HK-2 (cell line): ENCODE measurements at regions not wholly inside any gene's neighbourhood (a gene's known extent, or its start where the extent isn't known, plus 50 kb on each side); places are given as distances from the start of the nearest gene placed in this dataset.

ENCODE experiments used
- DNase-seq: peaks from one replicate; pipeline ENCODE4 v3.0.0-alpha.2; 2018; ENCODE audit not compliant: unreplicated experiment

DNA sequence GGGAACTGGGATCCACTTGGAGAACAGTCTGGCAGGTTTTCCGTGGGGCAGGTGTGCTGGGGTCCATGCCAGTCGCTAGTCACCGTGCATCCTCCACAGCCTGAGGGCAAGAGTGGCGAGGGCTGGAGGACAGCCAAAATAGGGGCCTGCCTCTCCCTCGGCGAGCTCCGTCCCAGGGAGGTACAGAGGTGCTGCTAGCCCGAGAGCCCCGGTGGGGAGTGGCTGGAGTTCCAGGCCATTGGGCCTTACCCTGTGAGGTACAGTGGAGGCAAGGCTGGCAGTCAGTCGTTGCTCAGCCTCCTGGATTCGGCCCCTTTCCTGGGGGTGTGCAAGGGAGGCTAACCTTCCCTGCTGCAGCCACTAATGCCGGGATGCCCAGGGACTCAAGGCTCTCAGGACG, 406.6 kb downstream of the CMPK2 start:
- DNase-seq: no peak

- no peak for DNase-seq
Measured at GRCh38 chr2:6470518-6470917, 395.2 kb downstream of the CMPK2 start.

GRCh38 chr2:6471419-6471818, 394.3 kb downstream of the CMPK2 start:
- DNase-seq: no peak

GRCh38 chr2:6474161-6475140, 391.3 kb downstream of the CMPK2 start:
- DNase-seq: no peak

DNA sequence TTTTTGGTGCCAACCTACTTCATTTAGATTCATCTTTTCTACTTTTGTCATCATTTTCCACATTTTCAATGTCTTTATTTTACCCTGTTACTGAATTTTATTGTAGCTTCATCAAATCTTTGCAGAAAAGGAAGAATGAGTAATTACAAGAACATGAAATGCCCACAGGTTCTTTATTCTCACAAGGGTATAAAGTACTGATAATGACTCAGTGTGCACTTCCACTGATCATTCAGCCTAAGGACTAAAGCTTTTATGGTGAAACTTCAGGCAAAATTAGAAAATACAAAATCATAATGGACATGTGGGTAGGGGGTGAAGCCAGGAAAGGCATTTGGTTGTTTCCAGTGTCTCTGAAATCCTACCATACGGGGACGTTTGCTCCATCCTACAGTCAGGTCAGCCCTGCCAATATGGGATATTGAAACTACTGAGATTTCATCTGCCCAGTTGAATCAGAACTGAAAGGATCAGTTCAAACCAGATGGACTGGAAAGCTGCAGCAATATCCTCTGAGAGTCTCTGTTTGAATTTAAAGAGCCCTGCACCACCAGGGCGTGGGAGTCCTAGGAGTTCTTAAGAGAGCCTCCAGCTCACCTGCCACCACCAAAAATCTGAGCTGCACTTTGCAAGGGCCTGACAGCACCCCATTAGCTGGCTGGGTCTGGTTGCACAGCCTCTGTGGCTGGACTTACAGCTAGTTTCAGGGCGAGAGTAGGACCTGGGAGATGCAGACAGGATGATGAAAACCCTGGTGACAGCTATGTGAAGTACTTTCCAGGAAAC, 390.4 kb downstream of the CMPK2 start:
- DNase-seq: no peak

- DNase-seq: no peak
Measured at GRCh38 chr2:6480514-6480913, 385.2 kb downstream of the CMPK2 start.

DNA sequence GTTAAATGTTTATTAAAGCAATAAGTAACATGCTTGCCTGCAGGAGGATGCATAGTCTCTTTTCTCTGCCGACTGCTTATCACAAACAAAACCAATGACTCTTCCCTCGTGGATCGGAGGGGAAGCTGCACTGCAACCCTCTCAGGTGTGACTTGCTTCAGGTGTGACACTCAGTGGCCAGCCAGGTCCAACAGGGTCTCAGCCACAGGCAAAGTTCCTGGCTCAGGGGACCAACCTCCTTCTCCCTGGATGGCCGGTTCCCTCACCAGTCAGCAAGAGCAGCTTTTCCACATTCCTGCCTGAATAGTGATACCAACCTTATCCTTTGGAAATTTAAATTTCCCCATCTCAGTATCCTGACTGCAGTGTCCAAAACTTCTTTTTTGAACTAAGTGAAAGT, 383.5 kb downstream of the CMPK2 start:
- DNase-seq: no peak

- DNase-seq: no peak
Measured at GRCh38 chr2:6487765-6488164, 377.9 kb downstream of the CMPK2 start.

DNA sequence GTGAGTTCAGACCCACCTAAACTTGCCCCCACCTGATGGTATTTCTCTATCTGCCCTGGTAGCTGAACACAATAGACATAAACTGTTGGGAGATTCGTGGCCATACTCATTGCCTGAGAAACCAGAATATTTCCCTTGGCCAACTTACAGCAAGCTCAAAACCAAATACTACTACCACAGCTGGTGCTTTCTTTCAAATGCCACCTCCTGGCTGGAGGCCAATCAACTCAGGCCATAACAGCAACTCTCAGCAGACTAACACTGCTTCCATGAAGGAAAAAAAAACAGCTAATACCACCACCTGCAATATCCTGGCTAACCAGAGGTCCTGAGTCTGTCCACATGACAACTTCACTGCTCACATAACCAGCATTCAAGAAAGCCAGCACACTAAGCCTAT, 373.1 kb downstream of the CMPK2 start:
- no peak for DNase-seq

DNA sequence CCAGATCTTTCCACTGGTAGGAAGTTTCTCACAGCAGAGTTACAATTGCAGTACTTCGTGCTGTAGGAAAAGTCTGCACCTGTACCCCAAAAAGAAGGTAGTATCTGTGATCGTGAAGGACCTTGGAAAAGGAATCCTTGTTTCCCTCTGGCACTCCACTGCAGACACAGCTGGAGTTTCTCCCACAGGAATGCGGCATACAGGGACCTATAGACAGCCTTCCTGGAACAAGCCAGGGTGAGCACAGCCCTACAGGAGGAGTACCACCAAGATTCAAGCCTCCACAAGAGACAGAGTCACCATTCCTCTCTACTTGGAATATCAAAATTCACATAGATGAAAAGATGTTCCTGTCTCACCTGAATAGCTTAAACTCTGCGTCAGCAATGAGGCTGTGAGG, 372.4 kb downstream of the CMPK2 start:
- no peak for DNase-seq

DNA sequence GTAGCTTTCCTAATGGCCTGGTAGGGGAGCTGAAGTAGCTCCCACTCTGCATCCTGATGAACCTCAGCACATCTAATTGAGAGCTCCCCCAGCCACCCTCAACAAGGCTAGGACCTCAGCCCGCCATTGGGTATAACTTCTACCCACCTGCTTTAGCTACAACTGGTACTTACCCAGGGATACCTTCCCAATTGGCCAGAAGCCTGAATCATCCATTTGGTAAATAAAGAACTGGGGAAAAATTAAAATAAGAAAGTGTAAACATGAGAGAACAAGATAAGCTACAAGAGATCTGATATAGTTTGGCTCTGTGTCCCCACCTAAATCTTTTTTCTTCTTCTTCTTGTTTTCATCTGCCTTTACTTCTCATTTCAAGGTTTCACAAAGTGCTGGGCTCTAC, 372.0 kb downstream of the CMPK2 start:
- DNase-seq: no peak

DNA sequence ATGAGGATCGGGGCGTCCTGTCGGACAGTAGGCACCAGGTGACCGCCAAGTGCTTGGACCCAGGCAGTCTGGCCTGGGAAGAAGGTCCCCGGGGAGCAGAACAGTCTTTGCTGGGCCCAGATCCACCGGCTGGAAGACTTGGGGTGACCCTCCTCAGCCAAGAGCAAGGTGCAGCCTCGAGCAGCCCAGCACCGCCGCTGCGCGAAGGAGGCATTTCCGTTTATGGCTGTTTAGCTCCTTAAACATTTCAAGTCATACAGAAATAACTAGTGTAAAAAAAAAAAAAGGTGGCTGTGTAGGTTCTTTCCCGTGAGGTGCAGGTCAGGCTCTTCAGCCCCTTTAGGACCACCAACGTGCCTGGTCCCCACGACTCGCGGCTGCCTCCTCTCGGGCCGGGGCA, 370.2 kb downstream of the CMPK2 start:
- no peak for DNase-seq

DNA sequence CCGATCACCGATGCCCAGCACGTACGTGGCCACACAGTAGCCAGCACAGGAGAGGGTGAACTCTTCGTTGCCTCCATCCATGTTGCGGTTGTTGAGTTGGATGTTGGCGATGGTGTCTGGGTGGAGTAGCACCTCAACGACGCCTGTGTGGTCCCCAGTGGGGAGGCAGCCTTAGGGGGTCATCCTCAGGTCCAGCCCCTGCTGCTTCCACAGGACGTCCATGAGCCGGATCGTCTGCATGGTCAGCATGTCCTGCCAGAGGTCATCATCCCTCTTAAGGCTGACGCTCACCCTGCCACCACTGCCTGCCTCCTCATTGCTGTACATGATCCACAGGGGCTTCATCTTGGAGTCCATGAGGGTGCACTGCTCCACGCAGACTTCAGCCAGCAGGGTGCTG, 369.3 kb downstream of the CMPK2 start:
- DNase-seq: no peak

- no peak for DNase-seq
Measured at GRCh38 chr2:6497048-6497447, 368.7 kb downstream of the CMPK2 start.

DNA sequence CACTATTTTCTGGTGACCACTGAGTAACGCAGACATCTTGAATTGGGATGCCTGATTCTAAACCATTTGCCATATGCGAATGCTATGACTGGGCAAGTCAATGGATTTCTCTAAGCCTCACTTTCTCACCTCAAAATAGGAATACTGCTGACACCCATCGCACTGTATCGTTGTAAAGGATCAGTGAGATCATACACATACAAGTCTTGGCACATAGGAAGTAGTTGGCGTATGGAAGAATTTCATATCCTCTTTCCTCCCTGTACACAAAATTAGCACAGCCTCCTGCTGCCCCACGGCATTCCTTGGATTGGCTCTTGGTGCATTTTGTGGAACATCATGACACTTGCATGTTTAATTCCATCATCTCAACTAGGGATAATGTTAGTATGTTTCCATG, 366.9 kb downstream of the CMPK2 start:
- DNase-seq: no peak

GRCh38 chr2:6499691-6500090, 366.0 kb downstream of the CMPK2 start:
- DNase-seq: no peak

GRCh38 chr2:6506361-6506794, 359.3 kb downstream of the CMPK2 start:
- DNase-seq: peak; percentile 19

DNA sequence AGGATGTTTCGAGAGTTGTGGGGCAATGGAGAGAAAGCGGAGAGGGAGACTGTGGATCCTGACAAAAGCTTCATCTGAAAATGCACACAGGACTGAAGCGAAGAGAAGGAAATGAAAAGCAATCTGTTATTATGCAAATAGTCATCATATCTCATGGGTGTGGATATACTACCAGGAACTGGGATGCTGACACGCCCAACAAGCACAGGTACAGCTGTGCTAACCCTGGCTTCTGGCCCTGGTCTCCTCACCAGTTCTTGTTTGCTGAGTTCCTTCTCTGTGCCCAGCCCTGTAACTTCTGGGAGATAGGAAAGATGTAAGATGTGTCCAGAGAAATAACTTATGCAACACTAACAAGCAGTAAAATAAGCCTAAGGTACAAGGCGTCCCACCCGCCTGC, 358.8 kb downstream of the CMPK2 start:
- no peak for DNase-seq

- DNase-seq: no peak
Measured at GRCh38 chr2:6510532-6510931, 355.2 kb downstream of the CMPK2 start.

- no peak for DNase-seq
Measured at GRCh38 chr2:6512589-6512988, 353.1 kb downstream of the CMPK2 start.

DNA sequence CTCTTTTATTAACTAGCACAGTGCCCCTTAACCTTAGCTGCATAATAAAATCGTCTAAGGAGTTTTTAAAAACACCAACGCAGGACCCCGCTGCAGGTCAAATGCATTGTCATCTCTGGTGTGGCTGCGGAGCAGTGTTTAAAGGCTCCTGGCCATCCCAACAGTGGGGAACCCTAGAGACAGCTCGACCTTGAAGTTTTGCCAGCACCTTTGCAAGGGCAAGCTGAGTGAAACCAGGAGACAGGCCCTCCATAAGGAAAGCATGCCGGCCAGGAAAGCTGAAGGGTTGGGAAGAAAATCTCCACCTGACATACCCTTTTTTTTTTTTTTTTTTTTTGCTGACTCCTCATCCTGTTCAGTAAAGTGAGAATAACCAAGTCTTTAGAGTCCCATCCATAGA, 349.0 kb downstream of the CMPK2 start:
- DNase-seq: no peak

GRCh38 chr2:6518361-6518760, 347.3 kb downstream of the CMPK2 start:
- no peak for DNase-seq

DNA sequence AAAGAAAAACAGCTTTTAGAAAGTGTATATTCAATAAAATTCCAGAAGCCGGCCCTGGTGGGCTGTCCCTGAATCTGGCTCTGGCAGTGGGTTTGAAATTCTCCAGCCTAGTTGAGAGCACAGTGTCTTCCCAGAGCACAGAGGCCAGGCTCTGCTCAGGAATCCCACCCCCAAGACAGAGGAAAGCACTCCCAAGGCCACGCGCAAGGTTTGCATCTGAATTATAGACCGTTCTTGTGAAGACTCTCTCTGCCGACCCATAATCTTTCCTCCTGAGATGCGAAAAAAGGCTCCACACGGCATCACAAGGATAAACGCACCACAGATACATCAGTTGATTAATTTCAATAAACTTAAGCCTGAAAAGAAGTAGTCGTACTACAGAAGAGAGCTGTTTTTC, 342.2 kb downstream of the CMPK2 start:
- DNase-seq: no peak
